HG02798 (cell line): ENCODE measurements at regions not wholly inside any gene's neighbourhood (a gene's known extent, or its start where the extent isn't known, plus 50 kb on each side); places are given as distances from the start of the nearest gene placed in this dataset.
"Not testable (repeated sequence)": the region's sequence is repeated elsewhere in the genome, so short reads cannot be mapped to it uniquely, and the experiment has no call there.

ENCODE experiments used
- ATAC-seq: cut with Tn5 transposase; IDR thresholded peaks from one replicate; pipeline ENCODE4 v1.9.1; 2021; ENCODE audit warnings: mild to moderate bottlenecking; ENCODE audit not compliant: unreplicated experiment, poor library complexity

GRCh38 chr6:37580176-37580955 is 80.7 kb upstream of the CCDC167 start:
- ATAC-seq = no peak

GRCh38 chr6:37579444-37580067 is 79.9 kb upstream of the CCDC167 start:
- ATAC-seq = no peak

DNA sequence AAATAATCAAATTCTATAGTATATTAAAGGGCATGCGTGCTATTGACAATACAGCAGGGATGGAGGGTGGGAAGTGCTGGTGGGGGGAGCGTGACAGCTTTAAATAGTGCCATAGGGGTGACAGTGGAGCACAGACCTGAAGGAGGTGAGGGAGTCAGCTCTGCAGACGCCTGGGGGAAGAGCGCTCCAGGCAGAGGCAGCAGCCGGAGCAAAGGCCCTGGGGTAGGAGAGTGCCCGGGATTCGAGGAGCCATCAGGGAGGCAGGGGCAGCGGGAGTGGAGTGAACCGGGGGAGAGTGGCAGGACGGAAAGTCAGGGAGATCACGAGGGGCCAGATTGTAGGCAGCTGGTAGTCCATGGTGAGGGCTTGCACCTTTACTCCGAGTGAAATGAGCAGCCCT is 78.4 kb upstream of the CCDC167 start:
- ATAC-seq = no peak

DNA sequence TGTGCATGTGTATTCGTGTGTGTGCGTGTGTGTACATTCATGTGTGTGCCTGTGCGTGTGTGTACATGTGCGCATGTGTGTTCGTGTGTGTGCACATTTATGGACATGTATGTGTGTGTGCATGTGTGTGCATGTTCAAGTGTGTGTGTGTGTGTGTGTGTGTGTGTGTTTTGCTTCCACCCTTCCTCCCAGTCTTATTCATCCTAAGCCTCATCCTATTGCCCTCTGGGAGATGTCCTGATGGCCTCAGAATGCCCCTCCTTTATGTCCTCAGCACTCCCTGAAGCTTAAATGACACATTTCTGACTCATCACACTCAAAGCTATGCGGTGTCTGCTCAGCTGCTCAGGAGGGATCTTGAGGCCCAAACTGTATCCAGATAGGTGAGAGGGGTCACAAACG is 76.6 kb upstream of the CCDC167 start:
- no peak for ATAC-seq

DNA sequence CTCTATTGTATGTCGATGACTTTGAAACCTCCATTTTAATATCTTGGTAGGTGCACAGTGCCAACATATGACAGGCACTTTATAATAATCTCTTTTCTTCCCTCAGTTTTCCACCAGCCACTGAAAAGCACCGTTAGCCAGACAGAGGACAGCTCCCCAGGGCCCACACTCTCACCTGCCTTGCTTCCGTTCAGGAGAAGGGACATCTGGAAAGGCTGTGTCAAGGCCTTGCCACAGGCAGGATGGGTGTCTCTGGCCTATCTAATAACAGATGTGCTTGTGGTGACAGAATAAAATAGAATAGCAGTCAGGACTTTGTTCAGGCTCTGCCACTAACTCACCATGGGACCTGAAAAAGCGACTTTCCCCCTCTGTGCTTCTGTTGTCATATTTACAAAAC is 75.5 kb upstream of the CCDC167 start:
- ATAC-seq = no peak

GRCh38 chr6:37572334-37572733 is 72.6 kb upstream of the CCDC167 start:
- no peak for ATAC-seq

DNA sequence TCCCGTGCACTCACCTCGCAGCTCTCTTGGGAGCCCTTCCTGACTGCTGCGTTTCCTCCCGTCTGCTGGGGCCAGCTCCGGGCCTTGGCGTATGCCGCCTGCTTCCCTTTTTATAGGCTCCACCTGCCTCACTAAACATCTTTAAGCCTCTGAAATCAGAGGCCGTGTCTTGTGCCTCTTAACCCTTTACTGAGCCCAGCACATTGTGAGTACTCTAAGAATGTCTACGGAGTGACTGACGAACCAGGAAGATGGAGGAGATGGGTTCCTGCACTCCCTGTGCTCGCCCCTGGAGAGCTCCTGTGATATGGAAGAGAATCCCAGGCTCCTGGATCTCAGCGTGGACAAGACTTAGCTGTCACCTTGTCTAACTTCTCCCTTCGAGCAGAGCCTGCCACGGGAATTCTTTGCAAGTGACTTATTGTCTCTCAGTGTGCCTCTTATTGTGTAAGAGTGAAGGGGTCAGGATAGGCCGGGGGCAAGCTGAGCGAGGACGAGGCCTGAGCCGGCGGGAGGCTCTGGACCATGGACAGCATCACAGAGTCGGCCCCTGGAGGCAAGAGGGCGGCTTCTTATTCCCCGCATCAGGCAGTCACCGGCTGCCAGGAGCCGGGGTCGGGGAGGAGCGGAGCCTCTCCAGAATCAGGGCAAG is 70.9 kb upstream of the CCDC167 start:
- ATAC-seq = no peak

DNA sequence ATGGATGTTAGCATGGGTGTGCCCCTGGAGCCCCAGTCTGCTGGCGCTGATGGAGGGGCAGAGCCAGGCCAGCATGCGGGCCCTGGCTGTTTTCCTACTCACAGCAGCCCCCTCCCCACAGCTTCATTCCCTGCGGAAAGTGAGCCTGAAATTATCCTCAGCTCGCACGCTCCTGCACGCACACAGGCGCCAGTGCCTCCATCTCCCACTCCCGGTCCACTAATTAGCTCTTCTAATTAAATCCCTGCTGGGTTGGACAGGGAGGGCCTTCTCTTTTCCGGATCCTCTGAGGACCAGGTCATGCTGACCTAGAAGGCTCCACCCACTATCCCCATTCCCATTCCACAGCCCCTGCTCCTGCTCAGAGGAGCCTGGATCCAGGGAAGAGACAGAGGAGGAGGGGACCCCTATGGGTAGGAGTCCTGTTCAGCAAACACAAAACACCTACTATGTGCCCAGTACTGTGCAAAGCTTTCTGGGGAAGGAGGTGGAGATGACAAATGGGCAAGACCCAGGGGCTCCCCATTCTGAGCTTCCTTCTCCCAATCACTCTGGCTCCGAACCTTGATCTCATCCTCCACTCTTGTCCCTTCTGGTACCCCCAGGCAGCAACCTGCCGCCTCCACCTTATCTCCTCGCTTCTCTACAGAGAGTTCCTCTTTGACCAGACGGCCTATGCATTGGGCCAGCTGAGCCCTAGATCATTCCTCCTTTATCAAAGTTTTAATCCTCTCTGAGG is 70.2 kb upstream of the CCDC167 start:
- no peak for ATAC-seq

DNA sequence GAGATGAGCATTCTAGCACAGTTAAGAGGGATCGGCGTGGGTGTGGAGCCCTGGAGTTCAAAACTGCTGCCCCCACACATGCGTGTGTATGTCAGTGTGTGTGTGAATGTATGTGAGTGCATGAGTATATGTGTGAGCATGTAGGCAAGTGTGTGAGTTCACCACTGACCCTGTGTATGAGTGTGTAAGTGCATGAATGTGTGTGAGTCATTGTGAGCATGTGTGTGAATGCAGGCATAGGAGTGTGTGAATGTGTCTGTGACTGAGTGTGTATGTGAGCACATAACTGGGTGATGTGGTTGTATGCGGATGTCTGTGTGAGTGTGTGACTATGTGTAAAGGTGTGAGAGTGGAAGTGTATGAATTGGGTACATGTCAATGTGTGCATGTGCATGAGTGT is 69.6 kb upstream of the CCDC167 start:
- no peak for ATAC-seq

DNA sequence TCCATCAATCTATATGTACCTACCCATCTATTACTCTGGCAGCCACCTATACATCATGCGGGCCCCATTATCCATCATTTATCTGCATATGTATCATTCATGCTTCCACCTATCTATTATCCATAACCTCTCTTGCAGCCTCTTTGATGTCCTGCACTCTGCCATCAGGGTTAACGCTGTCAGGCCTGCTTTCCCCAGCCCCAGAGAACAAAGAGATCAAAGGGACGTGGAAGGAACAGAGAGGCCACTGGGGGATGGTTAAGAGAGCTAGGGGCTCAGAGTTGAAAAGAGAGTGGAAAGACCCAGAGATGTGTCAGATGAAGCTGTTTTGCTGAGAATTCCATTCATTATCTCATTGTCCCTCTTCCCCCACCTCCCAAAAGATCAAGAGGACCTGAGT is 67.3 kb upstream of the CCDC167 start:
- ATAC-seq = no peak

DNA sequence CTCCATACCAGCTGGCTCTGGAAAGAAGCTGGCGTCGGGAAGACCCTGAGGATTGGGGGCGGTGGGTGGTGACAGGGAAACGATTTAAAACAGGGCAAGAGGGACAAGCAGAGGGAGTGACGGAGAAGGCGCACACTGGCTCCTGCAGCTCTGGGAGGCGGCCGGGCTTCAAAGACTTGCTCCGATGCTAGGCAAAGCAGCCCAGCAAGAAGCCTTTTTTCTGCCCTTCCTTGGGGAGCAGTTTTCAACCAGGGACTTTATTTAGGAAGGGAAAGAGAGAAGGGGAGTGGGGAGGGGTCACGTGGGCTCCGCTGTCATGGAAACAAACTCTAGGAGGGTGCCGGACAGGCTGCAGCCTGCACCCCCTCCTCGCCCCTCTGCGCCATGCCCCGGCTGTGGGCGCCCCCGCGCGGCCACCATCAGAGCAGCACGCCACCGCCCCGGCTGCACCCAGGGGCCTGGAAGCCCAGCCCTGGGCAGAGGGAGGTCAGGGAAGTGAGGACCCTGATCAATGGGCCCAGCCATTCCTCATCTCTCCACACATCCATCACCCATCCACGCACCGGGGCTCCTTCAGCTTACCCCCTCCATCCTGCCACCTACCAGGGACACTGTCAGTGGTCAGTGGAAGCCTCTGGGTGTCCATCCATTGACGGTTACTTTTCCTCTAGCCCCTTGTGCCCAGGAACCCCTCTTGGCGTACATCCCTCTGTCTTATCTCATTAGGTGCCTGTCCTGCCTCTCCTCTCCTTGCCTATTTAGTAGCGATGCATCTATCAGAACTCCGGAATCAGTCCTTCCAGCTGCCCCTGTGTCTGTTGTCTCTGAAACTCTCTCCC is 66.6 kb upstream of the CCDC167 start:
- ATAC-seq = peak; percentile 53

DNA sequence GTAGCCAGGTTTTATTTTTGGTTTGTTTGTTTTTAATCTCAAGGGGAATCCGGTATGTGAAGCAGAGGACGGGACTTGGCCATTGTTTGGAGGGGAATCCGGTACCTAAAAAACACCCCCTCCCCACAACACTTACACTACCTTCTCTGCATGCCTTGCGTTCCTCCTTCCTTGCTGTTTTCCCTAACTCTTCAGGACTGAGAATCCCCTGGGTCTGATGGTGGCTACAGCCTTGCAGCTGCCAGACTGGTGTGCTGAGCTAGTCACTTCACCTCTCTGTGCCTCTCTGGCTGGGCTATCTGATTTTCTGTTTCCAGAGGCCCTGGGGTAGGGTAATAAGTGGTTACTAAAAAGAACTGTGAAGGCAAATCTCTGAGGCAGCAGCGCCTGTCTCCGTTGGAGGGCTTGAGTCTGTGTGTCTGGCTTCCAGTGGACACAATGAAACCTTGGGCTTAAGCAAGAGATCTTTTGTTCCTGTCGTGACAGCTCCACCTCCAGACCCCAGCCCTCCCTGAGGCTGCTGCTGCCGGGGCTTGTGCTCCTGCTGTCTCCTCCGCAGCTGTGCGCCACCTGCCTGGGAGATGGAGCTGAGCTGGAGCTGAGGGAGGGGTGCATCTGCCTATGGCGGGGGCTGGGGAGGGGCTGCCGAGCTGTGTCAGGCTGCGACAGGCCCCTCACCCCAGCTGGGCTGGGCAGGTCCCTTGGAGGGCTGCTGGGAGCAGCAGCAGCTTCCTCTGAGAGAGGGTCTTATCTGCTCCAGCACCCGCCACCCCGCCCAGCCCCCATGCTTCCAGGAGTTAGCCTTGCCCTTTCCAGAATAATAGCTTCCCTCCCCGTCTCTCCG is 65.8 kb upstream of the CCDC167 start:
- no peak for ATAC-seq

GRCh38 chr6:37562926-37563288 is 63.2 kb upstream of the CCDC167 start:
- ATAC-seq = not testable (repeated sequence)

GRCh38 chr6:37561361-37561760 is 61.7 kb upstream of the CCDC167 start:
- no peak for ATAC-seq

DNA sequence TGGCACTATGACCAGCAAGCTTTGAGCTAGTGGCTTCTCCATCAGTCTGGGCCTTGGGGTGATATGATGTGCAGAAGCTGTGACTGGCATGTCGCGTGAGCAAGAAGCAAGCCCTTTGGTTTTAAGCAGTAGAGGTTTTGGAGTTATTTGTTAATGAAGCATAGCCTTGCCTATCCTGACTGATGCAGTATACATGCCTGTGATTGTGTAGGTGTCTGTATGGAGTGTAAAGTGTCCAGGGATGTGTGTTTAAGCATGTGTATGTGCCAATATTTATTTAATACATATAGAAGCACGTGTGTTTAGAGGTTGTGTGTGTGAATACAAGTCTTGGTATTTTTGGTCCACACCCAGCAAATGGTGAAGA is 61.0 kb upstream of the CCDC167 start:
- no peak for ATAC-seq

GRCh38 chr6:37559501-37559900 is 59.8 kb upstream of the CCDC167 start:
- ATAC-seq = no peak

GRCh38 chr6:37559050-37559449 is 59.4 kb upstream of the CCDC167 start:
- ATAC-seq = no peak

- no peak for ATAC-seq
These were observed 59.0 kb upstream of the CCDC167 start for GRCh38 chr6:37558646-37559045.

GRCh38 chr6:37558168-37558567 is 58.5 kb upstream of the CCDC167 start:
- no peak for ATAC-seq
